ENCODE measurements at regions not wholly inside any gene's neighbourhood (a gene's known extent, or its start where the extent isn't known, plus 50 kb on each side); places are given as distances from the start of the nearest gene placed in this dataset.
"Not testable (repeated sequence)": the region's sequence is repeated elsewhere in the genome, so short reads cannot be mapped to it uniquely, and the experiment has no call there.

GRCh38 chr7:55309040-55309991 is 55.8 kb upstream of the LANCL2 start:
- no peak for TF ChIP-seq CTCF (IDR thresholded peaks at IDR 0.05; ENCODE audit: control insufficient read depth, insufficient read depth, low read depth, low read length, missing control alignments)
- no peak for DNase-seq (ENCODE audit: low read depth)
- H3K4me3 ChIP-seq (ENCODE audit: control insufficient read depth, low read depth, low read length) = no peak overlapping the region

- TF ChIP-seq CTCF (IDR thresholded peaks at IDR 0.05; ENCODE audit: control insufficient read depth, insufficient read depth, low read depth, low read length, missing control alignments) = no peak
- no peak for DNase-seq (ENCODE audit: low read depth)
- no peak overlapping the region for H3K4me3 ChIP-seq (ENCODE audit: control insufficient read depth, low read depth, low read length)
These were observed 54.7 kb upstream of the LANCL2 start for GRCh38 chr7:55310287-55311025.

GRCh38 chr7:55311892-55312291 is 53.2 kb upstream of the LANCL2 start:
- not testable (repeated sequence) for H3K4me3 ChIP-seq (ENCODE audit: control insufficient read depth, low read depth, low read length); DNase-seq (ENCODE audit: low read depth)

- not testable (repeated sequence) for DNase-seq (ENCODE audit: low read depth); H3K4me3 ChIP-seq (ENCODE audit: control insufficient read depth, low read depth, low read length)
These were observed 51.5 kb upstream of the LANCL2 start for GRCh38 chr7:55313671-55314070.

- no peak overlapping the region for H3K4me3 ChIP-seq (ENCODE audit: control insufficient read depth, low read depth, low read length)
- no peak for TF ChIP-seq CTCF (IDR thresholded peaks at IDR 0.05; ENCODE audit: control insufficient read depth, insufficient read depth, low read depth, low read length, missing control alignments)
- no peak for DNase-seq (ENCODE audit: low read depth)
These were observed 50.2 kb upstream of the LANCL2 start for GRCh38 chr7:55314967-55315366.
